HepG2 (cell line): ENCODE measurements at regions not wholly inside any gene's neighbourhood (a gene's known extent, or its start where the extent isn't known, plus 50 kb on each side); places are given as distances from the start of the nearest gene placed in this dataset.

ENCODE experiments used
- JARID2 ChIP-seq: sonication (generic); formaldehyde crosslinking; IDR thresholded peaks from 2 replicates; pipeline ENCODE4 v1.8.1; 2023; ENCODE audit warnings: missing genetic modification reagents, inconsistent platforms; ENCODE audit not compliant: insufficient replicate concordance
- MIER2 ChIP-seq: IDR thresholded peaks from 2 replicates; pipeline ENCODE4 v1.6.1; 2016; ENCODE audit warnings: missing biosample characterization, missing genetic modification reagents
- SATB2 ChIP-seq: sonication (generic); formaldehyde crosslinking; IDR thresholded peaks from 2 replicates; pipeline ENCODE4 v1.5.0; 2020; ENCODE audit warnings: missing genetic modification reagents
- XBP1 ChIP-seq: sonication (generic); formaldehyde crosslinking; IDR thresholded peaks from 2 replicates; pipeline ENCODE4 v1.5.0; 2020; ENCODE audit warnings: missing genetic modification reagents
- ZNF629 ChIP-seq: sonication (generic); formaldehyde crosslinking; conservative IDR thresholded peaks from 2 replicates; pipeline ENCODE4 v1.5.0; 2020; ENCODE audit warnings: missing genetic modification reagents
- ZNF792 ChIP-seq: IDR thresholded peaks from 2 replicates; pipeline ENCODE4 v1.6.1; 2016
- TF ChIP-seq, protein P1 (sequence below): sonication (generic); formaldehyde crosslinking; IDR thresholded peaks from 2 replicates; pipeline ENCODE4 v1.5.1; 2020; ENCODE audit warnings: missing genetic modification reagents, mild to moderate bottlenecking, borderline replicate concordance
- TF ChIP-seq, protein P2 (sequence below): sonication (generic); formaldehyde crosslinking; IDR thresholded peaks from 2 replicates; pipeline ENCODE4 v1.9.0; 2021; ENCODE audit warnings: missing genetic modification reagents, borderline replicate concordance
- TF ChIP-seq, protein P3 (sequence below): sonication (generic); formaldehyde crosslinking; IDR thresholded peaks from 2 replicates; pipeline ENCODE4 v1.8.1; 2023; ENCODE audit warnings: mild to moderate bottlenecking, missing genetic modification reagents, borderline replicate concordance
- TF ChIP-seq, protein P4 (sequence below): fragments of 450-650 bp; IDR thresholded peaks from 2 replicates; pipeline ENCODE4 v1.6.1; 2017

DNA sequence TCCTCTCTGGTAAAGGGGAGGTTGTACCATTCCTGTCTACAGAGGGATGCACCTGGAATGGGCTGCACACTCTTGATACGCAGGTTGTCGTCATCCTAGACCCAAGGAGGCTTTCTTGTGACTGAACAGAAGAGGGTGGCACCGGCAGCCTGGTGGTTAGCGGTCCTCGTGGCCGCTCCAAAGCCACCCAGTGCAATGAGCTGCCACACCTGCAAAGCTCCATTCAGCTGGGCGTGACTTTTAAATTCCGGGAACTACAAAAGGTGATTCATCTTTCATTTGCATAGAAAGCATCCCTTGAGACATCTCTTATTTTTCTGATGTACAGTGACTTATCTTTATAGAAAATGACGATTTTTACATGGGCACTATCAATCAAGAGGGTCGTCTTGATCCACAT lies 286.1 kb upstream of the IRX1 start (continued):
- TF ChIP-seq, protein P1, sequence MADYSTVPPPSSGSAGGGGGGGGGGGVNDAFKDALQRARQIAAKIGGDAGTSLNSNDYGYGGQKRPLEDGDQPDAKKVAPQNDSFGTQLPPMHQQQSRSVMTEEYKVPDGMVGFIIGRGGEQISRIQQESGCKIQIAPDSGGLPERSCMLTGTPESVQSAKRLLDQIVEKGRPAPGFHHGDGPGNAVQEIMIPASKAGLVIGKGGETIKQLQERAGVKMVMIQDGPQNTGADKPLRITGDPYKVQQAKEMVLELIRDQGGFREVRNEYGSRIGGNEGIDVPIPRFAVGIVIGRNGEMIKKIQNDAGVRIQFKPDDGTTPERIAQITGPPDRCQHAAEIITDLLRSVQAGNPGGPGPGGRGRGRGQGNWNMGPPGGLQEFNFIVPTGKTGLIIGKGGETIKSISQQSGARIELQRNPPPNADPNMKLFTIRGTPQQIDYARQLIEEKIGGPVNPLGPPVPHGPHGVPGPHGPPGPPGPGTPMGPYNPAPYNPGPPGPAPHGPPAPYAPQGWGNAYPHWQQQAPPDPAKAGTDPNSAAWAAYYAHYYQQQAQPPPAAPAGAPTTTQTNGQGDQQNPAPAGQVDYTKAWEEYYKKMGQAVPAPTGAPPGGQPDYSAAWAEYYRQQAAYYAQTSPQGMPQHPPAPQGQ (CRISPR knock-in tag): no peak
- no peak for TF ChIP-seq SATB2 (CRISPR knock-in tag)
- no peak for TF ChIP-seq MIER2 (CRISPR knock-in tag)
- no peak for TF ChIP-seq JARID2 (CRISPR knock-in tag)
- no peak for TF ChIP-seq ZNF792 (CRISPR knock-in tag)
- TF ChIP-seq, protein P2, sequence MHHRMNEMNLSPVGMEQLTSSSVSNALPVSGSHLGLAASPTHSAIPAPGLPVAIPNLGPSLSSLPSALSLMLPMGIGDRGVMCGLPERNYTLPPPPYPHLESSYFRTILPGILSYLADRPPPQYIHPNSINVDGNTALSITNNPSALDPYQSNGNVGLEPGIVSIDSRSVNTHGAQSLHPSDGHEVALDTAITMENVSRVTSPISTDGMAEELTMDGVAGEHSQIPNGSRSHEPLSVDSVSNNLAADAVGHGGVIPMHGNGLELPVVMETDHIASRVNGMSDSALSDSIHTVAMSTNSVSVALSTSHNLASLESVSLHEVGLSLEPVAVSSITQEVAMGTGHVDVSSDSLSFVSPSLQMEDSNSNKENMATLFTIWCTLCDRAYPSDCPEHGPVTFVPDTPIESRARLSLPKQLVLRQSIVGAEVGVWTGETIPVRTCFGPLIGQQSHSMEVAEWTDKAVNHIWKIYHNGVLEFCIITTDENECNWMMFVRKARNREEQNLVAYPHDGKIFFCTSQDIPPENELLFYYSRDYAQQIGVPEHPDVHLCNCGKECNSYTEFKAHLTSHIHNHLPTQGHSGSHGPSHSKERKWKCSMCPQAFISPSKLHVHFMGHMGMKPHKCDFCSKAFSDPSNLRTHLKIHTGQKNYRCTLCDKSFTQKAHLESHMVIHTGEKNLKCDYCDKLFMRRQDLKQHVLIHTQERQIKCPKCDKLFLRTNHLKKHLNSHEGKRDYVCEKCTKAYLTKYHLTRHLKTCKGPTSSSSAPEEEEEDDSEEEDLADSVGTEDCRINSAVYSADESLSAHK (CRISPR knock-in tag): no peak
- TF ChIP-seq, protein P3, sequence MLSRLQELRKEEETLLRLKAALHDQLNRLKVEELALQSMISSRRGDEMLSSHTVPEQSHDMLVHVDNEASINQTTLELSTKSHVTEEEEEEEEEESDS (CRISPR knock-in tag): no peak
- TF ChIP-seq ZNF629 (CRISPR knock-in tag): no peak
- TF ChIP-seq XBP1: no peak
- TF ChIP-seq, protein P4, sequence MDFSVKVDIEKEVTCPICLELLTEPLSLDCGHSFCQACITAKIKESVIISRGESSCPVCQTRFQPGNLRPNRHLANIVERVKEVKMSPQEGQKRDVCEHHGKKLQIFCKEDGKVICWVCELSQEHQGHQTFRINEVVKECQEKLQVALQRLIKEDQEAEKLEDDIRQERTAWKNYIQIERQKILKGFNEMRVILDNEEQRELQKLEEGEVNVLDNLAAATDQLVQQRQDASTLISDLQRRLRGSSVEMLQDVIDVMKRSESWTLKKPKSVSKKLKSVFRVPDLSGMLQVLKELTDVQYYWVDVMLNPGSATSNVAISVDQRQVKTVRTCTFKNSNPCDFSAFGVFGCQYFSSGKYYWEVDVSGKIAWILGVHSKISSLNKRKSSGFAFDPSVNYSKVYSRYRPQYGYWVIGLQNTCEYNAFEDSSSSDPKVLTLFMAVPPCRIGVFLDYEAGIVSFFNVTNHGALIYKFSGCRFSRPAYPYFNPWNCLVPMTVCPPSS: no peak
